Pancreas (tissue), 10 donors: ENCODE measurements at regions not wholly inside any gene's neighbourhood (a gene's known extent, or its start where the extent isn't known, plus 50 kb on each side); places are given as distances from the start of the nearest gene placed in this dataset.

ENCODE experiments used
- ATAC-seq, 4 donors: fragments of 200-7000 bp; cut with Tn5 transposase; one replicate each; pipeline versions ENCODE4 v1.8.0 to v1.9.1; 2020; ENCODE audit warnings: mild to moderate bottlenecking in 4 of 4, moderate library complexity in 4 of 4
- DNase-seq, 6 donors: peaks; one replicate each; pipeline ENCODE4 v3.0.0-alpha.2; 2020
- FAIRE-seq: peaks from 2 replicates; lab custom pipeline; 2012; peaks lifted over from hg19 to GRCh38; lab: Jason Lieb, UNC
- H3K27ac ChIP-seq, 4 donors: fragments of 200-600 bp; sonication (generic); 1 replicate in 3 of 4; 2 replicates in 1 of 4; pipeline versions ENCODE4 v1.5.0 to v1.8.0; 2020
- H3K27me3 ChIP-seq, 4 donors: fragments of 200-600 bp; one replicate each; pipeline ENCODE4 v1.8.0; 2021
- H3K36me3 ChIP-seq, 3 donors: fragments of 200-600 bp; sonication (generic) in 1 of 3; one replicate each; pipeline versions ENCODE4 v1.5.0 to v1.8.0; 2020 to 2021
- H3K4me1 ChIP-seq, 3 donors: fragments of 200-600 bp; one replicate each; pipeline ENCODE4 v1.8.0; 2021
- H3K4me3 ChIP-seq, 4 donors: fragments of 200-600 bp; sonication (generic) in 2 of 4; one replicate each; pipeline versions ENCODE4 v1.5.0 to v1.8.0; 2020 to 2021
- H3K9me3 ChIP-seq, 4 donors: fragments of 200-600 bp; one replicate each; pipeline ENCODE4 v1.8.0; 2021
- WGBS, 2 donors: extraction: QIAGEN DNeasy Blood & Tissue Kit; methylation state at CpG; one replicate each; pipeline ENCODE4 v1.1.7; 2013; 5-methylcytosine and 5-hydroxymethylcytosine counted together
- intact Hi-C, 3 donors: fragments of 100-400 bp; cut with DNase I; formaldehyde crosslinking; loops; one replicate each; pipeline versions ENCODE4 v1.11.1 to v1.14.2; 2022
- TF ChIP-seq, protein P1 (sequence below), 4 donors: fragments of 200-600 bp; sonication (generic) in 3 of 4; IDR thresholded peaks; one replicate each; pipeline versions ENCODE4 v1.5.0 to v1.8.0; 2021; ENCODE audit warnings: antibody characterized with exemption in 4 of 4
- donor health status: healthy with polysubstance abuse.
- donor health status: DM: no; HTN: no; CAD: no; lungs with moderate emphysema.
- donor health status: DM: no; HTN: no; CAD: no.
- donor health status: control.
- donor health status: control.
- donor health status: Bipolar disorder and iron deficiency.
- donor health status: DM: yes; HTN: yes; CAD: no.
- donor health status: DM: no; HTN: no; CAD: no.
- donor health status: DM: no; HTN: no; CAD: no.
- donor health status: DM: yes; HTN: yes; CAD: no.

DNA sequence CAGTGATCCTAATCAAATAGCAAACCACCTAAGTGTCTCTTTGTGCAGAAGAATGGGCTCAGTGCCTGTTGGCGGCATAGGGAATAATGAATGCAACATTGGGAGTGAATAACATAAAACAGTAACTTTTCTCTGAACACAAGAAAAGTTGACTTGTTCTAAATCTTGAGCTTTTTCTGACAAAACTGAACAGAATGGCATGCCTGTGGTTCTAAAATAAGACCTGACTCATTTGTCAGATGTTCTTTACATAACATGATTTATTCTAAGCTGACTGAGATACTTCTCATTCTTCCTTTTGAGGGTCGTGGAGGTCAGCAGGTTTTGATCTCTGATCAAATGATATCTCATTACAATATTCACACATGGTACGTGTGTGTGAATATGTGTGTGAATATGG, 165.4 kb upstream of the WDR1 start:
- ATAC-seq, result no peak
- no peak for DNase-seq

DNA sequence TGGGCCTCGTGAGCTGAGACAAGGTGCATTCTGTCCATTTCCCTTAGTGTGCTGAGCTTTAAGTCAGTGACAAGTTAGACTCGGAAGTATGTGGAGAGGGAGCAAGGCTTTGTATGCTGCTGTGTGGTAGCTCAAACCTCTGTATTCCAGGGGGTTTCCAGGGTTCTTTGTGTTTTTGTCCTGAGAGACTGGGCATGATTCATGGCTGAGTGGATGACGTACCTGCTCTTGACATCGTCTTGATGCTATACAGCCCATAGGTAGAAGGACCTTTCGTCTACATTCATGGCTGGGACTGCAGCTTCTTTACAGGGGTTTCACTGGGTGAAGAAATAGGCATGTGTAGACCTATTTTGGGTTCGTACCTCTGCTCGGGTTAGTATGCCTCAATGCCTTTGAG, 162.7 kb upstream of the WDR1 start:
- 61 to 74% methylated on average over 7 of the region's 7 CpGs for WGBS, 2 donors
- H3K4me3 ChIP-seq, result no peak overlapping the region
- DNase-seq (no peak), ATAC-seq (no peak), FAIRE-seq (no peak)
- H3K4me1 ChIP-seq, result no peaks in the 10 kb centered on the region
- intact Hi-C loops, result no loop called here
- H3K27ac ChIP-seq, result no peak overlapping the region
- H3K9me3 ChIP-seq, result no peaks in the 10 kb centered on the region
- no peaks in the 10 kb centered on the region for H3K36me3 ChIP-seq
- TF ChIP-seq, protein P1, sequence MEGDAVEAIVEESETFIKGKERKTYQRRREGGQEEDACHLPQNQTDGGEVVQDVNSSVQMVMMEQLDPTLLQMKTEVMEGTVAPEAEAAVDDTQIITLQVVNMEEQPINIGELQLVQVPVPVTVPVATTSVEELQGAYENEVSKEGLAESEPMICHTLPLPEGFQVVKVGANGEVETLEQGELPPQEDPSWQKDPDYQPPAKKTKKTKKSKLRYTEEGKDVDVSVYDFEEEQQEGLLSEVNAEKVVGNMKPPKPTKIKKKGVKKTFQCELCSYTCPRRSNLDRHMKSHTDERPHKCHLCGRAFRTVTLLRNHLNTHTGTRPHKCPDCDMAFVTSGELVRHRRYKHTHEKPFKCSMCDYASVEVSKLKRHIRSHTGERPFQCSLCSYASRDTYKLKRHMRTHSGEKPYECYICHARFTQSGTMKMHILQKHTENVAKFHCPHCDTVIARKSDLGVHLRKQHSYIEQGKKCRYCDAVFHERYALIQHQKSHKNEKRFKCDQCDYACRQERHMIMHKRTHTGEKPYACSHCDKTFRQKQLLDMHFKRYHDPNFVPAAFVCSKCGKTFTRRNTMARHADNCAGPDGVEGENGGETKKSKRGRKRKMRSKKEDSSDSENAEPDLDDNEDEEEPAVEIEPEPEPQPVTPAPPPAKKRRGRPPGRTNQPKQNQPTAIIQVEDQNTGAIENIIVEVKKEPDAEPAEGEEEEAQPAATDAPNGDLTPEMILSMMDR (IDR thresholded peaks at IDR 0.05), result no peak
- no peaks in the 10 kb centered on the region for H3K27me3 ChIP-seq

More for the DNA sequence above, 165.4 kb upstream of the WDR1 start:
- H3K4me1 ChIP-seq, result no peaks in the 10 kb centered on the region
- H3K9me3 ChIP-seq, result no peaks in the 10 kb centered on the region
- TF ChIP-seq, protein P1 (IDR thresholded peaks at IDR 0.05), result no peak
- H3K27me3 ChIP-seq, result no peaks in the 10 kb centered on the region
- FAIRE-seq, result no peak
- no peak overlapping the region for H3K4me3 ChIP-seq
- 24 to 28% methylated on average over 3 of the region's 3 CpGs for WGBS, 2 donors
- H3K36me3 ChIP-seq, result no peaks in the 10 kb centered on the region
- no peak overlapping the region for H3K27ac ChIP-seq
- intact Hi-C loops, result no loop called here

DNA sequence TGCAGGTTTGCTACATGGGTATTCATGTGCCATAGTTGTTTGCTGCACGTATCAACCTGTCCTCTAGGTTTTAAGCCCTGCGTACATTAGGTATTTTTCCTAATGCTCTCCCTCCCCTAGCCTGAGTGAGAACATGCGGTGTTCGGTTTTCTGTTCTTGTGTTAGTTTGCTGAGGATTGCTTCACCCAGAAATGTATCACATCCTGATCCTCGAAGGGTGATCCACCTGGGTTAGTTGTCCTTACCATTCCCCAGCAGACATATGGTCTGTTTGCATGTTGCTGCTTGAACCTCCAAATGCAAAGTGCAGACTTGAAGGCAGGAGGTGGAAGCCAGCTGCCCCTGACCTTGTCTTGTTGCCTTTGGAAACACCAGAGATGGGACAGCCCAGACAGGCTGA, 161.5 kb upstream of the WDR1 start:
- Histone ChIP-seq H3K4me1 (no peaks in the 10 kb centered on the region), H3K27me3 (no peaks in the 10 kb centered on the region), H3K9me3 (no peaks in the 10 kb centered on the region), H3K4me3 (no peak overlapping the region), H3K36me3 (no peaks in the 10 kb centered on the region), H3K27ac (no peak overlapping the region)
- ATAC-seq (no peak), FAIRE-seq (no peak), DNase-seq (no peak)
- intact Hi-C loops, result no loop called here
- whole genome bisulfite sequencing, 2 donors, result 73% methylated on average over 5 of the region's 5 CpGs
- TF ChIP-seq, protein P1 (IDR thresholded peaks at IDR 0.05), result no peak

- ATAC-seq, result no peak
- Histone ChIP-seq H3K4me1 (no peaks in the 10 kb centered on the region), H3K9me3 (no peaks in the 10 kb centered on the region), H3K27ac (no peak overlapping the region), H3K36me3 (no peaks in the 10 kb centered on the region), H3K4me3 (no peak overlapping the region), H3K27me3 (no peaks in the 10 kb centered on the region)
- FAIRE-seq, result no peak
- intact Hi-C loops, result no loop called here
- WGBS, 2 donors, result 57 to 70% methylated on average over 4 of the region's 4 CpGs
- DNase-seq, result no peak
- TF ChIP-seq, protein P1 (IDR thresholded peaks at IDR 0.05), result no peak
Observed at GRCh38 chr4:10276152-10276551, 159.6 kb upstream of the WDR1 start.

GRCh38 chr4:10275696-10276095, 159.1 kb upstream of the WDR1 start:
- DNase-seq, result no peak
- no peak for FAIRE-seq
- intact Hi-C loops, result no loop called here
- H3K4me3 ChIP-seq, result no peak overlapping the region
- no peaks in the 10 kb centered on the region for H3K9me3 ChIP-seq
- 69 to 83% methylated on average over 4 of the region's 4 CpGs for WGBS, 2 donors
- no peak overlapping the region for H3K27ac ChIP-seq
- H3K36me3 ChIP-seq, result no peaks in the 10 kb centered on the region
- TF ChIP-seq, protein P1 (IDR thresholded peaks at IDR 0.05), result no peak
- H3K4me1 ChIP-seq, result no peaks in the 10 kb centered on the region
- H3K27me3 ChIP-seq, result no peaks in the 10 kb centered on the region
- ATAC-seq, result no peak
